NCI-H2029 (cell line): ENCODE measurements at regions not wholly inside any gene's neighbourhood (a gene's known extent, or its start where the extent isn't known, plus 50 kb on each side); places are given as distances from the start of the nearest gene placed in this dataset.
"Not testable (repeated sequence)": the region's sequence is repeated elsewhere in the genome, so short reads cannot be mapped to it uniquely, and the experiment has no call there.

Source experiments
- DNase-seq: peaks from one replicate; lab custom pipeline; 2025; lab: John Stamatoyannopoulos, UW

DNA sequence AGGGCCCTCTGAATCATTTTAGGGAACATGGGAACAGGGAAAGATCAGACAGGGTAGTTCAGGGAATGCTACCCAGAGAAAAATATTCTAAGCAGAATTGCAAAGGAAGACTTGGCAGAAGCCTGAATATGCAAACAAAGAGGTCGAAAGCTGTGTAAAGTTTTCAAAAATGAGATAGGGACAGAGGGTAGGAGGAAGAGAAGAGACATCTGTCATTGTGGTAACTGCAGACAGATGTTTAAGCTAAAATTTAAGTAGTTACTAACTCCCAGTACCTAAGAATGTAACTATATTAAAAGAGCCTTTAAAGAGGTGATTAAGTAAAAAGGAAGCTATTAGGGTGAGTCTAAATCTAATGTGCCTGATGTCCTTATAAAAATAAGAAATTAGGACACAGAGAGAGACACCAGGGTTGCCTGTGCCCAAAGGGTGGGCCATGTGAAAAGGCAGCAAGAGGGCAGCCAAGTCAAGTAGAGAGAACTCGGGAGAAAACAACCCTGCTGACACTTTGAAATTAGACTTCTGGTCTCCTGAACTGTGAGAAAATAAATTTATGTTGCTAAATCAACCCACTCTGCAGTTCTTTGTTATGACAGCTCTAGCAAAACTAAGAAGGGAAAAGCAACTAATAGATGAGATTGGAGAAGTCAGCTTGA, 1647.4 kb upstream of the C9orf72 start:
- DNase-seq, result no peak

- DNase-seq, result no peak
These were observed 1655.3 kb upstream of the C9orf72 start for GRCh38 chr9:29228558-29228957.

GRCh38 chr9:29230931-29231330, 1657.7 kb upstream of the C9orf72 start:
- DNase-seq, result no peak

DNA sequence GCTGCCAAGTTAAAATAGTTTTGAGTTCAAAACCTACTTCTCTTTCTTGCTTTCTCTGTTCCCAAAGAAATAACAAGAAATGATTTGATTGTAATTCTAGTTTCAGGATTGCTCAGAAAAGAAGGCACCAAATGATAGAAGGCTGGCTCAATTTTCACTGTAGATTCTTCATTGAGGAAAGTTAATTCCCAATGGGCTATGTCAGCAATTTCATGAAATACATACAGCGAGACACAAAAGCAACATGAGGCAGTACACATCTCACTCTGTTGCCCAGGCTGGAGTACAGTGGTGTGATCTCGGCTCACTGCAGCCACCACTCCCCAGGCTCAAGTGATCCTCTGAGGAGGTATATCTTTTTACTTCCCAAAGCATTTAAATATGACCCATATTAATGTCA, 1659.9 kb upstream of the C9orf72 start:
- no peak for DNase-seq

DNA sequence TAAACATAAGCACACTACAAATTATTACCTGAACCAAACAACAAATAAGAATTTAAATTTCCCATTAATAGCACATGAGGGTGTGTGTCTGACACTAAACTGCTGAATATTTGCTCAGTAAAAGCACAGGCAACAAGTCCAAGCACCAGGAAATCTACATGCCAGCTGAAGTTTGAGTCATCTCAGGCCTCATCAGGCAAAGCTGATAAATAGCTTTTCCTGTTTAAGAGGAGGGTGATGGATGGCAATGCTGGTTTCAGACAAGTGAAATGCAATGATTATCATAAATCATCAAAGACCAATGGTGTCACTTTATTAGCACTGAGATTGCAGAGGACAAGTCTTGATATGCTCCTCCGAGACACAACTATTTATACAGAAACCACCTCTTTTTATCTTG, 1668.0 kb upstream of the C9orf72 start:
- no peak for DNase-seq

- no peak for DNase-seq
These were observed 1672.1 kb upstream of the C9orf72 start for GRCh38 chr9:29245351-29245750.

DNA sequence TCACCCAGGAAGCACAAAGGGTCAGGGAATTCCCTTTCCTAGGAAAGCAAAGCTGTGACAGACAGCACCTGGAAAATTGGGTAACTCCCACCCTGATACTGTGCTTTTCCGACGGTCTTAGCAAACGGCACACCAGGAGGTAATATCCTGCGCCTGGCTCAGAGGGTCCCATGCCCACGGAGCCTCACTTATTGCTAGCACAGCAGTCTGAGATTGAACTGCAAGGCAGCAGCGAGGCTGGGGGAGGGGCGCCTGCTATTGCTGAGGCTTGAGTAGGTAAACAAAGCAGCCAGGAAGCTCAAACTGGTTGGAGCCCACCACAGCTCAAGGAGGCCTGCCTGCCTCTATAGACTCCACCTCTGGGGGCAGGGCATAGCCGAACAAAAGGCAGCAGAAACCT, 1697.1 kb upstream of the C9orf72 start:
- DNase-seq, result not testable (repeated sequence)

- no peak for DNase-seq
These were observed 1708.8 kb upstream of the C9orf72 start for GRCh38 chr9:29282121-29282520.

GRCh38 chr9:29285818-29286217, 1712.5 kb upstream of the C9orf72 start:
- DNase-seq, result no peak

- no peak for DNase-seq
These were observed 1716.1 kb upstream of the C9orf72 start for GRCh38 chr9:29289365-29289764.

- DNase-seq, result no peak
These were observed 1717.2 kb upstream of the C9orf72 start for GRCh38 chr9:29290516-29290915.

GRCh38 chr9:29297592-29297991, 1724.3 kb upstream of the C9orf72 start:
- no peak for DNase-seq

- no peak for DNase-seq
These were observed 1737.9 kb upstream of the C9orf72 start for GRCh38 chr9:29311221-29311620.

DNA sequence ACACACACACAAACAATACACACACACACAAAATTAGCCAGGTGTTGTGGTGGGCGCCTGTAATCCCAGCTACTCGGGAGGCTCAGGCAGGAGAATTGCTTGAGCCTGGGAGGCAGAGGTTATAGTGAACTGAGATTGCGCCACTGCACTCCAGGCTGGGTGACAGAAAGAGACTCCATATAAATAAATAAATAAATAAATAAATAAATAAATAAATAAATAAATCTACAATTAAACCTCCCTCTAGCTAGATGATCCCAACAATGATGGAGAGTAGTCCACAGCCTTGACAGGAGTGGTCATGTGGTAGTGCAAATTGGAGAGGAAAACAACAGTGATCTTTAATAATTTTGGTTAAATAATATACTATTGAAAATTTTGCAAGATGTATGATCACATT, 1739.0 kb upstream of the C9orf72 start:
- no peak for DNase-seq

GRCh38 chr9:29319736-29320513, 1746.6 kb upstream of the C9orf72 start:
- no peak for DNase-seq

- DNase-seq, result no peak
These were observed 1749.0 kb upstream of the C9orf72 start for GRCh38 chr9:29322240-29322639.

DNA sequence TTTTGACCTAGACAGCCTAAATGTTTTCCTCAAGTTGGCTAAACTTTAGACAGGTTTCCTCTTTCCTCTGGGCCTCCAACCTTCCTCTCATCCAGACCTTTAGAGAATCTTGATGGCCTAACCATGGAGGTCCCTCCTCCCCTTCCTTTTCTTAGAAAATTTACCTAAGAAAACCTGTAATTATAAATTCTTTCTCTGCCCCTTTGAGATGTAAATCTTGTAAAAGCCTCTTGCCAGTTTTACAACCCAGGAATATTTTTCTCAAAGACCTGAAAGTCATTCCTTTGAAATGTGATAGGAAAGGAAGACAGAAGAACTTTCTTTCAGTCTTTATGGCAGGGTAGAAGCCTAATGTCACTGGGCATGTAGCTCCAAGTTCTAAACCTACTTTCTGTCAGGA, 1752.6 kb upstream of the C9orf72 start:
- no peak for DNase-seq

GRCh38 chr9:29332789-29333188, 1759.5 kb upstream of the C9orf72 start:
- DNase-seq, result no peak

DNA sequence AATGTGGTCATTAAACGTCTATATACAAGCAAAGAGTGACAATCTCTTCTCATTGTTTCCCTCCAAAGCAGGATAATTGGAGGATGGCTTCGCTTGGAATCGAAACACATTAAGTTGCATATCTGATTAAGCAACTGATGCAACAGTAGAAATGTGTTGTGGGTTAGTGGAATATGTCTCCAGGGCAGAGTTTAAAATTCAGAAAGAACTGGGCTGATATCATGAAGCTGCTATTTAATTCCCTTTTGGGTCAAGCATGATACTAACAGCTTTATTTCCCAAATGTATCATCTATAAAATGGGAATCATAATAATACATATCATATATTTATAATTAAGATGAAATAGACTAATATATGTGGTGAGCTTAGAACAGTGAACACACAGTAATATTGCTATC, 1763.0 kb upstream of the C9orf72 start:
- DNase-seq, result no peak

DNA sequence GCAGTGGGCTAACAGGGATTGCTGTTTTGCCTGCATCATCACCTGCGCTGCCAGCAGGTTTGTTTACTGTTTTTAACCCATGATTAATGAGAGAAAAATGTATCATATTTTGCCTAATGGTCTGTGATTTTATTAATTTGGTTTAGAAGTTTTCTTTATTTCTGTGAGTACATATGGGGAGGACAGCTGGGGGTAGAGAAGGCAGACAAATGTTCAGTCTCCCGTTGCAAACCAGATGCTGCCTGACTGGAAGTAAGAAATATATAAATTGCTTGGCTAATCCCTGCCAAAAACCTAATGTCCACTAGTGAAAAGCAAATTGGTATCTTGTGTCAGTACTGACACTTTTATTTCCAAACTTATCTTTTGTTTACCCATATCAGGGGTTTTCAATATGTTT, 1766.1 kb upstream of the C9orf72 start:
- no peak for DNase-seq

GRCh38 chr9:29348999-29349398, 1775.7 kb upstream of the C9orf72 start:
- DNase-seq, result no peak

DNA sequence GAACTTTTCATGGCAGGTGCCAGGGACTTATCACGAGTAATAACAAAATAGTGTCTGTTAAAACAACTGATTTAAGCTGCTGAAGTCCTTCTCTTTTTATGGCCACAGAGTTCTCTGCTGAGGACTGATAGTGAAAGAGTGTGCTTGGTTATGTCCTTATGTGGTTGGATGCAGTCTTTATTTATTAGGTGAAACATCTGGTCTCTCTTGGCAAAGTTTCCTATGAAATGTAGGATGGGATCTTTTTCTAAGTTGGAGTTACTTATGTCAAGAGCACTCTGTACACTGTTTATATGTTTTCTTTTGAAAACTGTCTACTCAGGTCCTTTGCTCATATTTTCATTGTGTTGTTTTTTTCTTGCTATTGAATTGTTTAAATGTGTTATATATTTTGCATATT, 1816.1 kb upstream of the C9orf72 start:
- no peak for DNase-seq

DNA sequence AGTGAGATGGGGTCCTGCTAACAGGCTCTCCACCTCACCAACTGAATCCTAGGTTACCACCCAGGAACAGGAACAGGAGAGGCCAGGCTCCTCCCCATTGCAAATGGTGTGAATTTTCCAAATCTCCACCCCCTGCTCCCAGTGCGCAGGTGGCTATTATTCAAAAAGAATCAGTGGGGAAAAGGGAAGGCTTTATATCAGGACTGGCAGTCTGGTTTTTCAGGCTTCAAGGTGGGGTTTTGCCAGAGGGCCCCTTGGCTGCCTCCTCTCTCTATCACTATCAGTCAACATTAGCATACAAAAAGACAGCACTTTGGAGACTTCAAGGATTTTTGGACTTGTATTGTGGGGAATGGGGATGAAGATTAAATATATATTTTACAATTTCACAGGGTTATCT, 1817.6 kb upstream of the C9orf72 start:
- DNase-seq, result no peak

- no peak for DNase-seq
These were observed 1819.8 kb upstream of the C9orf72 start for GRCh38 chr9:29393064-29393463.
